ENCODE measurements at regions not wholly inside any gene's neighbourhood (a gene's known extent, or its start where the extent isn't known, plus 50 kb on each side); places are given as distances from the start of the nearest gene placed in this dataset.

GRCh38 chr7:49596701-49597491 is 176.5 kb upstream of the VWC2 start:
- TF ChIP-seq ZNF232 (CRISPR knock-in tag; IDR thresholded peaks at IDR 0.05) (no peak), CTCF (IDR thresholded peaks at IDR 0.05) (no peak), ZBTB43 (CRISPR knock-in tag; IDR thresholded peaks at IDR 0.05) (no peak), MYBL2 (CRISPR knock-in tag; IDR thresholded peaks at IDR 0.05) (no peak), SMAD3 (CRISPR knock-in tag; IDR thresholded peaks at IDR 0.05; ENCODE audit: borderline replicate concordance) (no peak), GTF2I (CRISPR knock-in tag; conservative IDR thresholded peaks at IDR 0.05) (no peak), ESRRA (CRISPR knock-in tag; IDR thresholded peaks at IDR 0.05; ENCODE audit: borderline replicate concordance) (no peak), E2F1 (CRISPR knock-in tag; IDR thresholded peaks at IDR 0.05) (no peak), ZNF423 (CRISPR knock-in tag; IDR thresholded peaks at IDR 0.05) (no peak), ZNF121 (CRISPR knock-in tag; IDR thresholded peaks at IDR 0.05) (no peak), SP1 (CRISPR knock-in tag; conservative IDR thresholded peaks at IDR 0.05) (no peak)
